Stimulated activated naive CD4-positive, alpha-beta T cell treated with Interleukin-2 at 50 U/mL for 16 hours (primary cell): ENCODE measurements at regions not wholly inside any gene's neighbourhood (a gene's known extent, or its start where the extent isn't known, plus 50 kb on each side); places are given as distances from the start of the nearest gene placed in this dataset.
"Not testable (repeated sequence)": the region's sequence is repeated elsewhere in the genome, so short reads cannot be mapped to it uniquely, and the experiment has no call there.

Source experiments
- DNase-seq: peaks from one replicate; lab custom pipeline; 2025; lab: John Stamatoyannopoulos, UW

- DNase-seq = no peak
Measured at GRCh38 chr5:166602271-166602670, 1689.2 kb upstream of the WWC1 start.

DNA sequence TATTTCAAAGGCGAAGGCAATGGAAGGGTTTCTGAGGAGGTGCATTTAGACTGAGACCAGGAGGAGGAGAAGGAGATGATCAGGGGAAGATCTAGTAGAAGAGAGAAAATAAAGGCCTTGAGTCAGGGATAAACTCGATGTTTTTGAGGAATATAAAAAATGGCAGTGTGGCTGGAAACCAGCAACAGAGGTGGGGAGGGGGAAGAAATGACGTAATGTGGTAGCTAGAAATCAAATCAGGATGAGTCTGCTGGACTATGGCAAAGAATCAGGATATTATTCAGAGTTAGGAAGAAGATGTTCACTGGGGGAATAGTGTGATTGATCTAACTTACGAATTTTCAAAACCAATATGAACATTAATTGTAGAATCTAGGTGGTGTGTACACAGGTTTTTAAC is 1673.9 kb upstream of the WWC1 start:
- DNase-seq = no peak

DNA sequence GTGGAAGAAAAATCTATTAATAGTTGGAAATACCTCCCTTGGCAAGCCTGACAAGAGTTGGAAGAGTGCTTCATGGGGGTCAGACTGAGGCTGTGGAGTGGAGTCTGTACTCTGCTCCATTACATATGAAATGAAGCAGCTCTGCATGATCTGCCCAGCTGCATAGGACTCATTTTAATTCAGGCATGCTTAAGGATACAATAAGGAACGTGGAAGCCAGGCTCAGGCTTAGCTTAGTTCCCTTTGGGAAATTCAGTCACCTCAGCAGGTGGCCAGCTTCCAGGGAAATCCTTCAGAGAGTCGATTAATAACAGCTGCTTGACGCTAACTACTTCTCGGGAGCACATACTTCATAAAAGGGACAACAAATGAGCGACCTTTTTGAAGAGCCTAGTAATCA is 1672.9 kb upstream of the WWC1 start:
- DNase-seq = no peak

DNA sequence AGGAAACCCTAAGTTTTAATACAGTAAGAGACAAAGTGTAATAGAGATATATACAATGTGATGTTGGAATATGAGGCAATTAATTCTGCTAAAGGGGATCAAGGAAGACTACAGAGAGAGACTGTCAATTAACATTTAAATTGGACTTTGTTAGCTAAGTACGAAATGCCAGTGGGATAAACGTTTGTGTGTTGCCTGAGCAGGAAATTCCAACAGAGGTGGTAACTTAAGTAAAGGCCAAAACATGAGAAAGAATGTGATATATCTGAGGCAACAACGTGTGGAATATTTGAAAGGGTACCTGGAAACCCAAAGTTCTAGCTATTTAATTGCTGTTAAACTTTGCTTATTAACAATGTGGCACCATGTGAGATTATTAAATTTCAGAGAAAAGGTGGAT is 1666.9 kb upstream of the WWC1 start:
- DNase-seq = no peak

DNA sequence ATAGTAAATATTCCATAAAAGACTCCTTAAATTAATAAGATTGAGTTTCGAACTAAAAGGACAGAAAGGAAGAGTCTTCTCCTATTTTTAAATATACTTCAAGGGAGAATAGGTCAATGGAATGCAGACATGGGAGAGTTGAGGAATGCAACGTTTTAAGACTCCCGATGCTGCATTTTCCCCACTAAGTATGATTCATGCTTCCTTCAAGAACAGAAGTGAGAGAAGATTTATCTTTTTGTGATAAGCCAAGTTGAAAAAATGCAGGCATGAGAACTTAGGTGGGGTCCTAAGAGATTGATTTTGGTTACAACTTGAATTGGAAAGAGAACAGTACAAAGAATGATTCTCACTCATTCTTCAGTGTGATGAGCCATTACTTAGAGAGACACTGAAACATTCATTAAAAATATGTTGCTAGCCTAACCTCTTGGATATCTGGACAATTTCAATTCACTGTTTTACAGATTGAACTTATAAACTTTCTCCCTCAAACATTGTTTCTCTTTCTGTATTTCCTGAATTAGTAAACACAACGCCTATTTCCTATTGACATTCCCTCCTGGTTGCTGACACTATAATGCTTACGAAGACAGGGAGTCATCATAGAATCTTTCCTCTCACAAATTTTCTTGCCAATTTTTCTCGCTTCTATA is 1666.1 kb upstream of the WWC1 start:
- no peak for DNase-seq

GRCh38 chr5:166637295-166637694 is 1654.2 kb upstream of the WWC1 start:
- DNase-seq = no peak

DNA sequence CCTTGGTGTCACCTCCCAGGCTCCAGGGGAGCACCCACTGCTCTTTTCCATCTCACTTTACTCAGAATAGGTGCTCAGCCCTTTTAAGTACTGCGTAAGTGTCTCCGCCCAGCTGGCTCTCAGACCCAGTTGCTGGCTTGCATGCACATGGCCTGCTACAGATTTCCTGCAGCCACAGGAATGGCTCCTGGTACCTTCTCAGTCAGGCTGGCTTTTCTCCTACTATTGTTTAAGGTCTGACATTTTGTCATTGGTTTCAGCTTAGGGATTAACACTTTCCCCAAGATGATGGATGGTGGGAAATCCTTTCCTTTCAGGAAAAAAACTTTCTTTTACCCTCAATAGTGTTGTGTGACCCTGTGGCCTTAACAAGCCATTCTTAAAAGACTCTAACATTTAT is 1652.3 kb upstream of the WWC1 start:
- DNase-seq = no peak

- DNase-seq = not testable (repeated sequence)
Measured at GRCh38 chr5:166640136-166640535, 1651.3 kb upstream of the WWC1 start.

- no peak for DNase-seq
Measured at GRCh38 chr5:166648736-166649135, 1642.7 kb upstream of the WWC1 start.

- DNase-seq = no peak
Measured at GRCh38 chr5:166649676-166650075, 1641.8 kb upstream of the WWC1 start.

- no peak for DNase-seq
Measured at GRCh38 chr5:166651234-166651633, 1640.2 kb upstream of the WWC1 start.

DNA sequence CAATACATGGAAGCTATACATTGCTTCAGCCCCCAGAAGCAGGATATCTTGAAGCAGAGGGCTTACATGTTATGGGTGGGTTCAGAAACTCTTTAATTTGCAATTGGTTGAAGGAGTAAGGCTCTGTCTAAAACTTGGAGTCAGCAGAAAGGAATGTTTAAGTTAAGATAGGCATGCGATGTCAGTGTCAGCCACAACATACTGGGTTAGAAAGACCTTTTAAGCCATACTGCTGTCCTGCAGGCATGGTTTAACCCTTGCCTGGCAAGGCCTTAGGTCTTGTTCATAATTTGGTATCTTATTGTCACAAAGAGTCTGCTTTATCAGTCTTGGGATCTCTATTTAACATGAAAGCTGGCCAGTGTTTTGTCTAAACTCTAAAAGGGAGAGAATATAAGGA is 1619.6 kb upstream of the WWC1 start:
- no peak for DNase-seq

DNA sequence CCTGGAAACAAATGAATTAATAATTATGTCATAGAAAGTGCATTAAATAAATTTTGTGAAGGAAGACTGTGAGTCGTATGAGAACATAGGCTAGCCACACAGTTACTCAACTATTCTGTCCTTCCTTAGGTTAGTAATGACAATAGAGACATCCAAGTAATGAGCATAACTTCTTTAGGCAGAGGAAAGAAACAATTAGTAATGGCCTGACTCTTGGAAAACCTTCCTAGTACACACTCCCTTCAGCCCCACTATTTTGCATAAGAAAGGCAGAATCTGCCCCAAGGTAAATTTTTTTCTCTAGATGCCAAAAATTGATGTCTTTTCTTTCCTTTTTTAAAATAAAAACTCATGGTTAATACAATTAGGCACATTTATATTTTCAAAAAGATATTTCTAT is 1619.0 kb upstream of the WWC1 start:
- no peak for DNase-seq

DNA sequence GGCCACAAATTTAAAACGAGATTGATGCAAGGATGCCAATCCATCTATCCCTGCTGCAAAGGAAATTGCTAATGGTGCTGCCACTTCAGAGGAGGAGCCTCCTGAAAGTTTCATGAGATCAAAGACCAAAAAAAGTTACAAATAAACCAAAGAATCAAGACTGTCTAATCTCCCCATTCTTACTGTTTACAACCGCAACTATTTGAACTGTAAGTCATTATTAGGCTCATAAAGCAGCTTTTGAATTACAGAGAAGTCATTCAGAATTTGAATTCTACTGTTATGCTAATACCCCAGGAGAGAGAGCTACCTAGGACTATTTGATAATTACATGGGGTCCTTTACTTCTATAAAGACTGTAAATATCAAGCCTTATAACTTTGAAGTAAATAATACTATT is 1613.6 kb upstream of the WWC1 start:
- no peak for DNase-seq

GRCh38 chr5:166679331-166679730 is 1612.1 kb upstream of the WWC1 start:
- no peak for DNase-seq

DNA sequence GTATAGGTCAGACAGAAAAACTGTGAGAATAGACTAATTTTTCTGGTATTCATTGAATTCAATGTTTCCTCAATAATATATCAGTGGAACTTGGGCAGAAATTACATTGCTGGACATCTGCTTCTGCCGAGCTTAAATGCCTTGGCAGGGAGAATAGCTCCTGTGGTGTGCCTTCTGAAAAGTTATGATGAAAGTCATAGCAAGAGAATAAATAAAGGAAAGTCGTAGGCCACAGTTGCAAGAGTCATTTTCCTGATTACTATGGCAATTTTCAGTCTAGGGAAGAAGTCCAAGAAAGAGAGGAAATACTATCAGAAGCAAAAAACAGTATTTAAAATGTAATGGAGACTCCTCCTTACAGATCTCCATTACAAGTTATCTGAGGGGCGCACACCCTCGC is 1596.1 kb upstream of the WWC1 start:
- DNase-seq = no peak

GRCh38 chr5:166708291-166708690 is 1583.2 kb upstream of the WWC1 start:
- DNase-seq = no peak

DNA sequence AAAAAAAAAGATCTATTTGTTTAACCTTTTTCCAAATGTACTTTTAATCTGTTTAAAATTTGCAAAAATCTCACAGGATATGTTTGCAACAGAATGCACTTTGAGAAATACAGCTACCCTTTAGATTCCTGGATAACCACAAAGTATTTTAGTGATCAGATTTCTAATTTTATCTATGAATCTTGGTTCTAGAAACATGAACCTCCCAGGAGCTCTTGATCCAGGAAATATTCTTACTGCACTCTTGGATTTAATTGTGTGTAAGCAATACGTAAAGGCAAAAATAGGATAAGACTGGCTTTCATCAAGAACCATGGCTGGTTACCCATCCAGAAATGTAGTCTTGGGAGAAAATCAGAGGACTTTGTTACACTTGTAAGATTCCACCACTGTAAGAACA is 1581.8 kb upstream of the WWC1 start:
- no peak for DNase-seq

DNA sequence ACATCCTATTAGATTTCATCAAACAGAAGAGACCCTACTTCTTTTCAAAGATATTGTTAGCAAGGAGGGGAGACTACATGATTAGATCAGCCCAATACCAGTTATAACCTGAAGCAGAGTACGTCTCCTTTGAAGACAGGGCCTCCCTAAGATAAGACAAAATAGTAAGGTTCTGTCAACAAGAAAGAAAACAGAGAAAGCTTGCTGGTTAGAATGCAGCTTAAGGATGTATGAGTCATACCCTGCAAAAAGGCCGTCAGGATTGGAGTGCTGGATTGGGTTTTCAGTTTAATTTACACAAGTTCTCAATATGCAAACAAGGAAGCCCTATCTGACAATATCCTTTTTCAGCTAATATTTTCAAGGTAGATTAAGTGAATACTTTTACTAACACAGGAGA is 1581.2 kb upstream of the WWC1 start:
- DNase-seq = no peak

DNA sequence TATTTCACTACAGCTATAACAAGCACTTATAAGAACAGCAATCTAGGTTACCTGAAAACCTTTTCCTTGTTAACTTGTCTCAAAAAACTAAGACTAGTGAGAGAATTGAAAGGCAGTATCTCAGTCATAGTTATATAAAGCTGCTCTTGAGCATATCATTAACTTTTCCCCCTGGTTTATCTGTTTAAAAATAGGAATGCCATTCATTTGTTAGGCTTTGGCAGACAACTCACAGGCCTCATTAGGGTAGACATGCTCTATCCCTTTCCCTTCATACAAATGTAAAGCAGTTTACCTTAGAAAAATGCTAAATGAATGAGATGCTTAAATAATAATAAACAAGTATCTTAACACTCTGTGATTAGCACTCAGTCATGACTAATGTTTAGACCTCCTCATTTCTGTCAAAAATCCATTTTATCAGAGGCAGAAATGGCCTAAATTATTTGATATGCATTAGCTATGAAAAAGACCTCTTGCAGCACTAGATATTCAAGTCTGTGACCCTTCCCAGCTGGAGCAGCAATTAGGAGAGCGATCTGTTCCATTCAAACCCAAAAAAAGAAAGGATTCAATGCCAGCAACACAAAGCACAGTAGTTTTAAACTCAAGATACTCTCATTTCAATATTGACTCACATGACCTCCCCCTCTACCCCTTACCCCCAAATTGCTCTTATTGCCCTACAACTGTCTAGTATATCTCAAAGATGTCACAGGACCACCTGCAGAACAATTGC is 1578.8 kb upstream of the WWC1 start:
- DNase-seq = no peak

DNA sequence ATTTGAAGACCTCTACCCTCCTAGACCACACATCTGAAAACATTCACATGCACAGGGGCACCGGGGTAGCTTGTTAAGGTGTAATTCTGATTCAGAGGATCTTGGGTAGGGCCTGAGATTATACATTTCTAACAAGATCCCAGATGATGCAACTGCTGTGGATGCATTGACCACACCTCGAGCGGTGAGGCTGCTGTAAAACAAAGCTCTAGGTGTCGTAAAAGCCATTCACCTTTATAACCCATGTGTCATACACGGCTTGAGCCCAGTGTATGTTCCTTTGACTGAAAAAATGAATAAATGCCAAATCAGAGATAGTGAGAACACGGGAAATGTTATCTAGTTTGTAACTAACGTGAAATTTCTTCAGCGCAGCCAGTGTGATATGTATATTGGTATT is 1578.2 kb upstream of the WWC1 start:
- no peak for DNase-seq

- DNase-seq = no peak
Measured at GRCh38 chr5:166716856-166717492, 1574.5 kb upstream of the WWC1 start.

GRCh38 chr5:166719991-166720390 is 1571.5 kb upstream of the WWC1 start:
- DNase-seq = no peak

DNA sequence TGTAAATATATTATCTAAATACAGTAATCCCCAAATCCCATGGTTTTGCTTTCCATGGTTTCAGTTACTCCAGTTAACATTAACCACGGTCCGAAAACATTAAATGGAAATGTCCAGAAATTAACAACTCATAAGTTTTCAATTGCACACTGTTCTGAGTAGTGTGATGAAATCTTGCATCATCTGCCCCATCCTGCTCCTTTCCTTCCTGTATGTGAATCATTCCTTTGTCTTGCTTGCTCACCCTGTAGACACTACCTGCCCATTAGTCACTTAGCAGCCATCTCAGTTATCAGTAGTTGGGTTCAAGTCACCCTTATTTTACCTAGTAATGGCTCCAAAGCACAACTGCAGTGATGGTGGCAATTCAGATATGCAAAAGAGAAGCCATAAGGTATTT is 1568.5 kb upstream of the WWC1 start:
- DNase-seq = no peak
